GM23338 (cell line): ENCODE measurements at regions not wholly inside any gene's neighbourhood (a gene's known extent, or its start where the extent isn't known, plus 50 kb on each side); places are given as distances from the start of the nearest gene placed in this dataset.

ENCODE experiments used
- ATAC-seq: fragments of 200-7000 bp; cut with Tn5 transposase; 3 replicates; pipeline ENCODE4 v1.9.1; 2020
- DNase-seq: peaks from one replicate; pipeline ENCODE4 v3.0.0-alpha.2; 2015; ENCODE audit warnings: low spot score
- H2AFZ ChIP-seq: fragments of 200-600 bp; sonication (generic); 2 replicates; pipeline ENCODE4 v1.8.0; 2016; ENCODE audit warnings: antibody characterized with exemption, mild to moderate bottlenecking, moderate library complexity
- H3F3A ChIP-seq: fragments of 200-600 bp; sonication (generic); replicated peaks from 2 replicates; pipeline ENCODE4 v1.8.0; 2017; ENCODE audit warnings: antibody characterized with exemption, mixed run types, low read depth
- H3K27ac ChIP-seq: fragments of 200-600 bp; sonication (generic); 2 replicates; pipeline ENCODE4 v1.6.1; 2016; ENCODE audit warnings: low read depth
- H3K27me3 ChIP-seq: fragments of 200-600 bp; sonication (generic); 2 replicates; pipeline ENCODE4 v1.8.0; 2016; ENCODE audit warnings: mild to moderate bottlenecking, mixed run types, moderate library complexity; ENCODE audit not compliant: insufficient read depth
- H3K36me3 ChIP-seq: fragments of 200-600 bp; sonication (generic); 2 replicates; pipeline ENCODE4 v1.8.0; 2016; ENCODE audit warnings: mild to moderate bottlenecking; ENCODE audit not compliant: insufficient read depth
- H3K4me1 ChIP-seq: fragments of 200-600 bp; sonication (generic); 2 replicates; pipeline ENCODE4 v1.8.0; 2016; ENCODE audit warnings: mild to moderate bottlenecking, moderate library complexity; ENCODE audit not compliant: insufficient read depth
- H3K4me2 ChIP-seq: fragments of 200-600 bp; sonication (generic); 2 replicates; pipeline ENCODE4 v1.7.1; 2017; ENCODE audit warnings: mixed run types
- H3K4me3 ChIP-seq: fragments of 200-600 bp; sonication (generic); 2 replicates; pipeline ENCODE4 v1.6.1; 2016; ENCODE audit warnings: mixed run types
- H3K79me2 ChIP-seq: fragments of 200-600 bp; sonication (generic); replicated peaks from 2 replicates; pipeline ENCODE4 v1.8.0; 2017; ENCODE audit warnings: mild to moderate bottlenecking; ENCODE audit not compliant: insufficient read depth
- H3K9me2 ChIP-seq: fragments of 200-600 bp; sonication (generic); 2 replicates; pipeline ENCODE4 v1.8.0; 2017; ENCODE audit not compliant: insufficient read depth
- H4K20me1 ChIP-seq: fragments of 200-600 bp; sonication (generic); replicated peaks from 2 replicates; pipeline ENCODE4 v1.8.0; 2017; ENCODE audit warnings: mild to moderate bottlenecking; ENCODE audit not compliant: insufficient read depth
- H3K27ac Mint-ChIP-seq: 2 replicates; pipeline ENCODE4 v1.8.0; 2020; ENCODE audit warnings: inconsistent platforms, mild to moderate bottlenecking, moderate library complexity, mixed read lengths
- H3K27me3 Mint-ChIP-seq: 3 replicates; pipeline ENCODE4 v1.8.0; 2022; ENCODE audit warnings: low read depth, mild to moderate bottlenecking, moderate library complexity, mixed read lengths, inconsistent platforms; ENCODE audit not compliant: insufficient read depth, poor library complexity
- H3K36me3 Mint-ChIP-seq: 3 replicates; pipeline ENCODE4 v1.8.0; 2021; ENCODE audit warnings: low read depth, mild to moderate bottlenecking, inconsistent platforms, moderate library complexity, mixed read lengths
- H3K4me1 Mint-ChIP-seq: 3 replicates; pipeline ENCODE4 v1.8.0; 2020; ENCODE audit warnings: mild to moderate bottlenecking, inconsistent platforms, mixed read lengths
- H3K4me3 Mint-ChIP-seq: 3 replicates; pipeline ENCODE4 v1.8.0; 2021; ENCODE audit warnings: moderate library complexity, mild to moderate bottlenecking, inconsistent platforms, mixed read lengths
- H3K9me3 Mint-ChIP-seq: 3 replicates; pipeline ENCODE4 v1.8.0; 2020; ENCODE audit warnings: moderate library complexity, mild to moderate bottlenecking, inconsistent platforms, mixed read lengths
- CREB1 ChIP-seq: fragments of 250-450 bp; sonication (Bioruptor Pico); IDR thresholded peaks from 2 replicates; pipeline ENCODE4 v1.5.0; 2020; ENCODE audit warnings: low read depth, mild to moderate bottlenecking, moderate library complexity
- EZH2 ChIP-seq: fragments of 200-600 bp; sonication (generic); IDR thresholded peaks from one replicate; pipeline ENCODE4 v1.8.0; 2017; ENCODE audit warnings: antibody characterized with exemption, mild to moderate bottlenecking, low read depth; ENCODE audit not compliant: unreplicated experiment
- NANOG ChIP-seq: IDR thresholded peaks from 2 replicates; pipeline ENCODE4 v1.6.1; 2016; ENCODE audit warnings: antibody characterized with exemption, borderline replicate concordance
- ZNF331 ChIP-seq: fragments of 250-450 bp; sonication (Bioruptor Pico); IDR thresholded peaks from 2 replicates; pipeline ENCODE4 v1.5.0; 2020; ENCODE audit warnings: low read depth, mild to moderate bottlenecking, moderate library complexity
- TF ChIP-seq, protein P1 (sequence below): fragments of 250-450 bp; sonication (Bioruptor Pico); IDR thresholded peaks from 2 replicates; pipeline ENCODE4 v1.5.0; 2020; ENCODE audit warnings: mild to moderate bottlenecking, moderate library complexity
- TF ChIP-seq, protein P2 (sequence below): IDR thresholded peaks from 2 replicates; pipeline ENCODE4 v1.6.1; 2016; ENCODE audit warnings: antibody characterized with exemption
- TF ChIP-seq, protein P3 (sequence below), 2 experiments: fragments of 200-600 bp in 1 of 2; sonication (generic) in 1 of 2; conservative IDR thresholded peaks; 2 replicates each; pipeline versions ENCODE4 v1.5.1 to v1.6.1; 2016 to 2017; ENCODE audit warnings: antibody characterized with exemption in 2 of 2, low read depth in 2 of 2, mild to moderate bottlenecking in 2 of 2, moderate library complexity in 1 of 2

DNA sequence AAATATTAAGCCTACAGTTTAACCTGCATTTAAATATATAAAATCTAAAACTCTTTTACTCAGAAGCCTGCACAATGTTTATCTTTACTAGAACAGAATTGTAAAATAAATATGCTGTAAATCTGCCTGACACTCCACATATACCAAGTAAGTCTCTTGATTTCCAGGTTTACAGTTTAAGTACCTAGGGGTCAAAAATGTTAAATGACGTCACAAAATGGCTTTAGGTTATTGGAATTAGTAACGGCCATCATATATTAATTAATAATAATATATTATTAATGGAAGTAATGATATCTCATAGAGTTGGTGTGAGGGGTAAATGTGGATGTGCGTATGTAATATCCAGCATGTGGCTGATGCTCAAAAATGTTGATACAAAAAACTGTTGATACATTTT lies 114.8 kb upstream of the ANO5 start:
- ATAC-seq (no peak), DNase-seq (no peak)
- Histone ChIP-seq H3K27me3 (no peaks in the 10 kb centered on the region), H4K20me1 (no peaks in the 10 kb centered on the region), H3K9me2 (no peaks in the 10 kb centered on the region), H2AFZ (no peak overlapping the region), H3K4me3 (no peak overlapping the region), H3K27ac (no peak overlapping the region), H3F3A (no peaks in the 10 kb centered on the region), H3K36me3 (no peaks in the 10 kb centered on the region), H3K79me2 (no peaks in the 10 kb centered on the region), H3K4me2 (no peak overlapping the region), H3K4me1 (no peaks in the 10 kb centered on the region)
- Mint-ChIP-seq H3K36me3 (no peaks in the 10 kb centered on the region; the same call in 2 of the 3 replicates), H3K9me3 (no peaks in the 10 kb centered on the region), H3K4me3 (no peak overlapping the region), H3K4me1 (no peaks in the 10 kb centered on the region), H3K27ac (no peak overlapping the region), H3K27me3 (no peaks in the 10 kb centered on the region)
- TF ChIP-seq CREB1 (CRISPR knock-in tag) (no peak), ZNF331 (CRISPR knock-in tag) (no peak), EZH2 (no peak), NANOG (no peak)
- TF ChIP-seq, protein P1, sequence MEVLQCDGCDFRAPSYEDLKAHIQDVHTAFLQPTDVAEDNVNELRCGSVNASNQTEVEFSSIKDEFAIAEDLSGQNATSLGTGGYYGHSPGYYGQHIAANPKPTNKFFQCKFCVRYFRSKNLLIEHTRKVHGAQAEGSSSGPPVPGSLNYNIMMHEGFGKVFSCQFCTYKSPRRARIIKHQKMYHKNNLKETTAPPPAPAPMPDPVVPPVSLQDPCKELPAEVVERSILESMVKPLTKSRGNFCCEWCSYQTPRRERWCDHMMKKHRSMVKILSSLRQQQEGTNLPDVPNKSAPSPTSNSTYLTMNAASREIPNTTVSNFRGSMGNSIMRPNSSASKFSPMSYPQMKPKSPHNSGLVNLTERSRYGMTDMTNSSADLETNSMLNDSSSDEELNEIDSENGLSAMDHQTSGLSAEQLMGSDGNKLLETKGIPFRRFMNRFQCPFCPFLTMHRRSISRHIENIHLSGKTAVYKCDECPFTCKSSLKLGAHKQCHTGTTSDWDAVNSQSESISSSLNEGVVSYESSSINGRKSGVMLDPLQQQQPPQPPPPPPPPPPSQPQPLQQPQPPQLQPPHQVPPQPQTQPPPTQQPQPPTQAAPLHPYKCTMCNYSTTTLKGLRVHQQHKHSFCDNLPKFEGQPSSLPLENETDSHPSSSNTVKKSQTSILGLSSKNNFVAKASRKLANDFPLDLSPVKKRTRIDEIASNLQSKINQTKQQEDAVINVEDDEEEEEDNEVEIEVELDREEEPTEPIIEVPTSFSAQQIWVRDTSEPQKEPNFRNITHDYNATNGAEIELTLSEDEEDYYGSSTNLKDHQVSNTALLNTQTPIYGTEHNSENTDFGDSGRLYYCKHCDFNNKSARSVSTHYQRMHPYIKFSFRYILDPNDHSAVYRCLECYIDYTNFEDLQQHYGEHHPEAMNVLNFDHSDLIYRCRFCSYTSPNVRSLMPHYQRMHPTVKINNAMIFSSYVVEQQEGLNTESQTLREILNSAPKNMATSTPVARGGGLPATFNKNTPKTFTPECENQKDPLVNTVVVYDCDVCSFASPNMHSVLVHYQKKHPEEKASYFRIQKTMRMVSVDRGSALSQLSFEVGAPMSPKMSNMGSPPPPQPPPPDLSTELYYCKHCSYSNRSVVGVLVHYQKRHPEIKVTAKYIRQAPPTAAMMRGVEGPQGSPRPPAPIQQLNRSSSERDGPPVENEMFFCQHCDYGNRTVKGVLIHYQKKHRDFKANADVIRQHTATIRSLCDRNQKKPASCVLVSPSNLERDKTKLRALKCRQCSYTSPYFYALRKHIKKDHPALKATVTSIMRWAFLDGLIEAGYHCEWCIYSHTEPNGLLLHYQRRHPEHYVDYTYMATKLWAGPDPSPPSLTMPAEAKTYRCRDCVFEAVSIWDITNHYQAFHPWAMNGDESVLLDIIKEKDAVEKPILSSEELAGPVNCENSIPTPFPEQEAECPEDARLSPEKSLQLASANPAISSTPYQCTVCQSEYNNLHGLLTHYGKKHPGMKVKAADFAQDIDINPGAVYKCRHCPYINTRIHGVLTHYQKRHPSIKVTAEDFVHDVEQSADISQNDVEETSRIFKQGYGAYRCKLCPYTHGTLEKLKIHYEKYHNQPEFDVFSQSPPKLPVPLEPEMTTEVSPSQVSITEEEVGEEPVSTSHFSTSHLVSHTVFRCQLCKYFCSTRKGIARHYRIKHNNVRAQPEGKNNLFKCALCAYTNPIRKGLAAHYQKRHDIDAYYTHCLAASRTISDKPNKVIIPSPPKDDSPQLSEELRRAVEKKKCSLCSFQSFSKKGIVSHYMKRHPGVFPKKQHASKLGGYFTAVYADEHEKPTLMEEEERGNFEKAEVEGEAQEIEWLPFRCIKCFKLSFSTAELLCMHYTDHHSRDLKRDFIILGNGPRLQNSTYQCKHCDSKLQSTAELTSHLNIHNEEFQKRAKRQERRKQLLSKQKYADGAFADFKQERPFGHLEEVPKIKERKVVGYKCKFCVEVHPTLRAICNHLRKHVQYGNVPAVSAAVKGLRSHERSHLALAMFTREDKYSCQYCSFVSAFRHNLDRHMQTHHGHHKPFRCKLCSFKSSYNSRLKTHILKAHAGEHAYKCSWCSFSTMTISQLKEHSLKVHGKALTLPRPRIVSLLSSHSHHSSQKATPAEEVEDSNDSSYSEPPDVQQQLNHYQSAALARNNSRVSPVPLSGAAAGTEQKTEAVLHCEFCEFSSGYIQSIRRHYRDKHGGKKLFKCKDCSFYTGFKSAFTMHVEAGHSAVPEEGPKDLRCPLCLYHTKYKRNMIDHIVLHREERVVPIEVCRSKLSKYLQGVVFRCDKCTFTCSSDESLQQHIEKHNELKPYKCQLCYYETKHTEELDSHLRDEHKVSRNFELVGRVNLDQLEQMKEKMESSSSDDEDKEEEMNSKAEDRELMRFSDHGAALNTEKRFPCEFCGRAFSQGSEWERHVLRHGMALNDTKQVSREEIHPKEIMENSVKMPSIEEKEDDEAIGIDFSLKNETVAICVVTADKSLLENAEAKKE (CRISPR knock-in tag): no peak
- TF ChIP-seq, protein P2, sequence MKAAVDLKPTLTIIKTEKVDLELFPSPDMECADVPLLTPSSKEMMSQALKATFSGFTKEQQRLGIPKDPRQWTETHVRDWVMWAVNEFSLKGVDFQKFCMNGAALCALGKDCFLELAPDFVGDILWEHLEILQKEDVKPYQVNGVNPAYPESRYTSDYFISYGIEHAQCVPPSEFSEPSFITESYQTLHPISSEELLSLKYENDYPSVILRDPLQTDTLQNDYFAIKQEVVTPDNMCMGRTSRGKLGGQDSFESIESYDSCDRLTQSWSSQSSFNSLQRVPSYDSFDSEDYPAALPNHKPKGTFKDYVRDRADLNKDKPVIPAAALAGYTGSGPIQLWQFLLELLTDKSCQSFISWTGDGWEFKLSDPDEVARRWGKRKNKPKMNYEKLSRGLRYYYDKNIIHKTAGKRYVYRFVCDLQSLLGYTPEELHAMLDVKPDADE: no peak
- TF ChIP-seq, protein P3, sequence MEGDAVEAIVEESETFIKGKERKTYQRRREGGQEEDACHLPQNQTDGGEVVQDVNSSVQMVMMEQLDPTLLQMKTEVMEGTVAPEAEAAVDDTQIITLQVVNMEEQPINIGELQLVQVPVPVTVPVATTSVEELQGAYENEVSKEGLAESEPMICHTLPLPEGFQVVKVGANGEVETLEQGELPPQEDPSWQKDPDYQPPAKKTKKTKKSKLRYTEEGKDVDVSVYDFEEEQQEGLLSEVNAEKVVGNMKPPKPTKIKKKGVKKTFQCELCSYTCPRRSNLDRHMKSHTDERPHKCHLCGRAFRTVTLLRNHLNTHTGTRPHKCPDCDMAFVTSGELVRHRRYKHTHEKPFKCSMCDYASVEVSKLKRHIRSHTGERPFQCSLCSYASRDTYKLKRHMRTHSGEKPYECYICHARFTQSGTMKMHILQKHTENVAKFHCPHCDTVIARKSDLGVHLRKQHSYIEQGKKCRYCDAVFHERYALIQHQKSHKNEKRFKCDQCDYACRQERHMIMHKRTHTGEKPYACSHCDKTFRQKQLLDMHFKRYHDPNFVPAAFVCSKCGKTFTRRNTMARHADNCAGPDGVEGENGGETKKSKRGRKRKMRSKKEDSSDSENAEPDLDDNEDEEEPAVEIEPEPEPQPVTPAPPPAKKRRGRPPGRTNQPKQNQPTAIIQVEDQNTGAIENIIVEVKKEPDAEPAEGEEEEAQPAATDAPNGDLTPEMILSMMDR (conservative IDR thresholded peaks at IDR 0.05; ENCODE audit: low read depth in 2 of 2): no peak
